NCI-H1105 (cell line): ENCODE measurements at regions not wholly inside any gene's neighbourhood (a gene's known extent, or its start where the extent isn't known, plus 50 kb on each side); places are given as distances from the start of the nearest gene placed in this dataset.
"Not testable (repeated sequence)": the region's sequence is repeated elsewhere in the genome, so short reads cannot be mapped to it uniquely, and the experiment has no call there.

Experiments
- DNase-seq: peaks from one replicate; lab custom pipeline; 2025; lab: John Stamatoyannopoulos, UW

- no peak for DNase-seq
These were observed 107.9 kb upstream of the FAM174B start for GRCh38 chr15:92763459-92763858.

- not testable (repeated sequence) for DNase-seq
These were observed 112.6 kb upstream of the FAM174B start for GRCh38 chr15:92768131-92768530.

- no peak for DNase-seq
These were observed 115.1 kb upstream of the FAM174B start for GRCh38 chr15:92770641-92771040.

DNA sequence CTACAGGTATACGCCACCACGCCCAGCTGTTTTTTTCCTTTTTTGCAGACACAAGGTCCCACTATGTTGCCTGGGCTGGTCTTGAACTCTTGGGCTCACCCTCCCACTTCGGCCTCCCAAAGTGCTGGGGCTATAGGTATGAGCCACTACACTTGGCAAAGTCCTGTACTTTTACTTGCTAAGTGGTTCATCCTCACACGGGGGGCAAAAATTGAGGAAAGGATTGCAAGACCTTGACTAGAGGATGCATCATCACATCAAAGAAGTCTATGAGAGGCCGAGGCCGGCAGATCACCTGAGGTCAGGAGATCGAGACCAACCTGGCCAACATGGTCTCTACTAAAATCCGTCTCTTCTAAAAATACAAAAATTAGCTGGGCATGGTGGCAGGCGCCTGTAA lies 116.5 kb upstream of the FAM174B start:
- DNase-seq, result no peak

- no peak for DNase-seq
These were observed 117.2 kb upstream of the FAM174B start for GRCh38 chr15:92772626-92773244.

DNA sequence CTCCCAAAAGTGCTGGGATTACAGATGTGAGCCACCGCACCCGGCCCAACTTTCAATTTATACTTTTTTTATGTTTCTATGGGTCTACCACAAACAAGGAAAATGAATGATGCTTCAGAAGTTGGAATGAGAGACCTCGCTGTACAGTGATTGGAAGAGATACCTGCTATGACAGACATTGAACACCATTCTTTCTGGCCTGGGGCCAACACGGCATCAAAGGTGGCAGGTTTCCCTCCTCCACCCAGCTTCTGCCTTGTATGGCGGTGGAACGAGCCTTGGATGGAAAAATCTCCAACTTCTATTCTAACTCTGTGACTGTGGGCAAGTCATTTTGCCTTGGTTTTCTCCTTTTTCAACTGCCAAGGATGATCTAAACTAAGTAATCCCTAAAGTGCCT lies 117.8 kb upstream of the FAM174B start:
- DNase-seq, result no peak

DNA sequence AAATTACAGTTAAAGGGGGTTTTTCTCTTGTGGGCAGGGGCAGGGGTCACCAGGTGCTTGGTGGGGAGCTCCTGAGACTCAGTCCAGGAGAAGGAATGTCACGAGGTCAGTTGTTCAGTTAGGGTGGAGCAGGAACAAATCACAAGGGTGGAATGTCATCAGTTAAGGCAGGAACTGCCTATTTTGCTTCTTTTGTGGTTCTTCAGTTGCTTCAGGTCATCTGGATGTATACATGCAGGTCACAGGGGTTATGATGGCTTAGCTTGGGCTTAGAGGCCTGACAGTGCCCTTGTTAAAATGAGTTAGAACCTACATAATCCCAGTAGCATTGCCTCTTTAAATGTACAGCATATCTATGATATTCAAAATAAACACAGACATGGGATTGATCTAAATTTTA lies 120.2 kb upstream of the CHD2 start:
- DNase-seq, result no peak

DNA sequence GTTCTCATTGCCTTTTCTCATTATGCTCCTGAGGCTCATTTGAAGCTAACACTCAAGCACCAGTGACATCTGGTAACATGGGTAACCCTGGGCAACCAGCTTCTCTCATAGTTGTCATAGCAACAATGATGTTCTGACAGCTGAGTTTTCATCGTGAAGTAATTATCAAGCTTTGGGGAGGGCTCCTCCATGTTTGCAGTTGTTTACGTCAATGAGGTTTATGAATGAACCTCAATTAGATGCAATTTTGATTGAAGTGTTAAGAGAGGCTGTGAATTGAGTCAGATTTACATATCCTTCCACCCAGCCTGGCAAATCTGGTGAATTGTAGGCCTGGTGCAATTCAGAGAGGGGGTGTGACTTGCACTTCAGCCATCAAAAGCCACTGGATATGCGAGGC lies 119.3 kb upstream of the CHD2 start:
- peak; percentile 81 for DNase-seq

DNA sequence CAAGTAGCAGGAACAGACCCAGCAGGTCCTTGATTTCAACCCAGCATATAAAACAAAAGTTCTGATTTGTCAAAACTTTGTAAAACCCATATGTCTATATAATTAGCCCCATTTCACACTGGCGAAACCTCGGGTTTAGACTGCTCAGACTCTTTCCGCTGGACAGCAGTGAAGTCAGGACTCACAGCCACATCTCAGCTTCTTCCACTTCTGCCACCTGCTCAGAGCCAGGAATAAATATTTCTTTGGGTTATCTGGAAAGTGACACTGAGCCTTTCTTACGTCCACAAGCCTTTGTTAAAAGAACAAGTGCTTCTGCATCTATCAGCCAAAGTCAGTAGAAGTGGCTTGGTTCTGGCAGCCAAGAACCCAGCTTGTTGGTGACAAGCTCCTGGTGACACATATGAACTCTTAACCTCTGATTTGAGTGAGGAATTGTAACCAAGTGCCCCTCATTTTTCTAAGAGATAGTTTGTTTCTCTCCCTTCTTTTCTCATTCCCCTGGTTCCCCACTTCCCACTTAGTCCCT lies 118.1 kb upstream of the CHD2 start:
- no peak for DNase-seq

GRCh38 chr15:92787116-92787515 lies 113.0 kb upstream of the CHD2 start:
- DNase-seq, result no peak

DNA sequence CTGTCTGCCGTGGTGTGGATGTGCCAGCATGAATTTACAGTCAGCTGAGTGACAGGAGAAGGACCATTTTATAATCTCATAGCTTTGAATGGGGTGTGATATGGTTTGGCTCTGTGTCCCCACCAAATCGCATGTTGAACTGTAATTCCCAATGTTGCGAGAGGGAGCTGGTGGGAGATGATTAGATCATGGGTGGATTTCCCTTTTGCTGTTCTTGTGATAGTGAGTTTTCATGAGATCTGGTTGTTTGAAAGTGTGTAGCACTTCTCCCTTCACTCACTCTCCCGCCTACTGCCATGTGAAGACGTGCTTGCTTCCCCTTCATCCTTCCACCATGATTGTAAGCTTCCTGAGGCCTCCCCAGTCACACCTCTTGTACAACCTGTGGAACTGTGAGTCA lies 111.9 kb upstream of the CHD2 start:
- no peak for DNase-seq

GRCh38 chr15:92788793-92789192 lies 111.3 kb upstream of the CHD2 start:
- DNase-seq, result not testable (repeated sequence)

- no peak for DNase-seq
These were observed 103.9 kb upstream of the CHD2 start for GRCh38 chr15:92796161-92796611.

DNA sequence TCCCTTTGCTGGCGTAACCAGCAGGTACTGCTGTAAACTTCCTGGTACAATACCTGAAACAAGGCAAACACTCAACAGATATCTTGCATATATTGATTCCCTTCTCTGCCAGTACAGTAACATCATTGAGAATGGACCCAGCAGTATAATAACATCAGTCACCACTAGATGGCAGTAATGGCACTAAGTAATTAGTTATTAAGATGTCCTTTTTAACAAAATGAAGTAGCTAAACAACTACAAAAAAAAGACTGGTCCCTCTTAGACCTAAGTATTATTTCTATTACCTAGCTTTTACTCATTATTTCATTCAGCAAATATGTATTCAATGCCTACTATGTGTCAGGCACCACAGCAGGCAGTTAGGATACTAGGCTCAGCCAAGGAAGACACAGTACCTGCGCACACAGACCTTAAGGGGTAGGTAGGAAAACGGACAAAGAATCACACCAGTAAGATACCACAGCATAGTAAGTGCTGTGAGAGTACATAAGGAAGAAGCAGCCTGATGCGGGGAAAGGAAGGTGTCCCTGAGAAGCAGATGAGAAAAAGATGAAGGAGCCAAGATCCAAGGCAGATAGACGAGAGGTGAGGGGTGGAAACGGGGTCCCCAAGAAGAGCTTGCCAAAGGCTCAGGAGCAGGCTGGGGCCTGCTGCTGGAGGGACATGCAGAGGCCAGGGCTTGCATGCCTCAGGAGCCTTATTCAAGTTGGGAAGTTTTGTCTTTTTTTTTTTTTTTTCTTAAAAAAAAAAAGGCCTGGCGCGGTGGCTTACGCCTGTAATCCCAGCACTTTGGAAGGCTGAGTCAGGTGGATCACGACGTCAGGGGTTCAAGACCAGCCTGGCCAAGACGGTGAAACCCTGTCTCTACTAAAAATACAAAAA lies 102.7 kb upstream of the CHD2 start:
- peak; percentile 52 for DNase-seq

GRCh38 chr15:92800013-92800412 lies 100.1 kb upstream of the CHD2 start:
- DNase-seq, result no peak

DNA sequence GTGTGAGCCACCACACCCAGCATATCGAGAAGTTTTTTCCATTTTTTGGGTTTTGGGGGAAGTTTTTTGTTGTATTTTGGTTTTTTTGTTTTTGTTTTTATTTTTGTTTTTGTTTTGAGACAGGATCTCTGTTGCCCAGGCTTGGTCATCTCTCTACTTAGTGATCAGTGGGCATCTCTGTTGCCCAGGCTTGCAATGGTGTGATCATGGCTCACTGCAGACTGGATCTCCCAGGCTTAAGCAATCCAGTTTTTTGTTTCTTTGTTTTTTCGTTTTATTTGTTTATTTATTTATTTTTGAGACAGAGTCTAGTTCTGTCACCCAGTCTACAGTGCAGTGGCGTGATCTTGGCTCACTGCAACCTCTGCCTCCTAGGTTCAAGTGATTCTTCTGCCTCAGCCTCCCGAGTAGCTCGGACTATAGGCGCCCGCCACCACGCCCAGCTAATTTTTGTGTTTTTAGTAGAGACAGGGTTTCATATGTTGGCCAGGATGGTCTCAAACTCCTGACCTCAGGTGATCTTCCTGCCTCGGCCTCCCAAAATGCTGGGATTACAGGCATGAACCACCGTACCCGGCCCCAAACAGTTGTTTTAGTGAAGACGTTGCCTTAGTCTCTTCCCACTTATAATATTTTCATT lies 99.6 kb upstream of the CHD2 start:
- DNase-seq, result not testable (repeated sequence)

GRCh38 chr15:92801056-92801773 lies 98.9 kb upstream of the CHD2 start:
- DNase-seq, result not testable (repeated sequence)

DNA sequence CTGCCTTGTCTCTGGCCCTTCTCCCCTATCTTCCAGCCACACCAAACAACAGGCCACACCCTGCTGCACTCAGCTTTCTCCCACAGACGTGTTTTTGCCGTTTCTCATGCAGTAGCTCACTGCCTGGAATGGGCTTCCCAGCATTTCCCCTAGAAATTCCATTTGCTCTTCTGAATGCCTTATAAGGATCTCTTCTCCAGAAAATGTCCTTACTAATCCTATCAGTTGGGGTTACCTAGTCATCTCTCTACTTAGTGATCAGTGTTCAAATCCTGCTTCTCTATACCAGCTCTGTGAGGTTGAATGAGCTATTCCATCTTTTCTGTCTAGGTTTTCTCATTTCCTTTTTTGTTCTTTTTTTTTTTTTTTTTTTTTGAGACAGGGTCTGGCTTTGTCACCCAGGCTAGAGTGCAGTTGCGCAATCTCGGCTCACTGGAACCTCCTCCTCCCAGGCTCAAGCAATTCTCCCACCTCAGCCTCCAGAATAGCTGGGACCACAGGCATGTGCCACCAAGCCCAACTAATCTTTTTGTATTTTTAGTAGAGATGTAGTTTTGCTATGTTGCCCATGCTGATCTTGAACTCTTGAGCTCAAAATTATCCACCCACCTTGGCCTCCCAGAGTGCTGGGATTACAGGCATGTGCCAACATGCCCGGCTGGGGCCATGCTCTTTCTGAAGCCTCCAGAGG lies 98.2 kb upstream of the CHD2 start:
- DNase-seq, result no peak

- DNase-seq, result no peak
These were observed 96.6 kb upstream of the CHD2 start for GRCh38 chr15:92803536-92803851.

- no peak for DNase-seq
These were observed 96.1 kb upstream of the CHD2 start for GRCh38 chr15:92803852-92804609.

DNA sequence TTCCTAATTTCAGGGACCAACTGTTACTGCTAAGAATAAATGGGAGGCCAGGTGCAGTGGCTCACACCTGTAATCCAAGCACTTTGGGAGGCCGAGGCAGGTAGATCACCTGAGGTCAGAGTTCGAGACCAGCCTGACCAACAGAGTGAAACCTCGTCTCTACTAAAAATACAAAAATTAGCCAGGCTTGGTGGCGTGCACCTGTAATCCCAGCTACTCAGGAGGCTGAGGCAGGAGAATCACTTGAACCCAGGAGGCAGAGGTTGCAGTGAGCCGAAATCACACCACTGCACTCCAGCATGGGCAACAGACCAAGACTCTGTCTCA lies 95.6 kb upstream of the CHD2 start:
- DNase-seq, result not testable (repeated sequence)
